ENCODE measurements at regions not wholly inside any gene's neighbourhood (a gene's known extent, or its start where the extent isn't known, plus 50 kb on each side); places are given as distances from the start of the nearest gene placed in this dataset.
"Not testable (repeated sequence)": the region's sequence is repeated elsewhere in the genome, so short reads cannot be mapped to it uniquely, and the experiment has no call there.

GRCh38 chr17:73856556-73856955 is 212.3 kb upstream of the SDK2 start:
- H3K9me3 ChIP-seq (ENCODE audit: low read length) = no peaks in the 10 kb centered on the region
- H3K9me2 ChIP-seq (ENCODE audit: low read depth, low read length) = no peaks in the 10 kb centered on the region
- no peaks in the 10 kb centered on the region for H3K79me2 ChIP-seq (ENCODE audit: insufficient read depth, low read length)
- H4K20me1 ChIP-seq (ENCODE audit: insufficient read depth, low read length) = no peaks in the 10 kb centered on the region
- no peaks in the 10 kb centered on the region for H3K4me1 ChIP-seq (ENCODE audit: insufficient read depth, low read length, severe bottlenecking)
- no peak overlapping the region for H3K9ac ChIP-seq (ENCODE audit: low read length)
- H2AFZ ChIP-seq (ENCODE audit: low read length) = no peak overlapping the region
- no peak overlapping the region for H3K4me2 ChIP-seq (ENCODE audit: low read length)
- H3K27me3 ChIP-seq (ENCODE audit: insufficient read depth, low read length) = no peaks in the 10 kb centered on the region; the same call in 1 of the 2 replicates
- H3K36me3 ChIP-seq (ENCODE audit: insufficient read depth, low read length) = no peaks in the 10 kb centered on the region
- H3F3A ChIP-seq (ENCODE audit: insufficient read depth, low read length) = no peaks in the 10 kb centered on the region
- TF ChIP-seq EZH2 (IDR thresholded peaks at IDR 0.05; ENCODE audit: borderline replicate concordance, low read length) (no peak), CTCF (IDR thresholded peaks at IDR 0.05; ENCODE audit: low read length) (no peak)
- H3K4me3 ChIP-seq (ENCODE audit: low read depth, low read length, poor library complexity, severe bottlenecking) = no peak overlapping the region
- H3K27ac ChIP-seq (ENCODE audit: low read depth, low read length, poor library complexity, severe bottlenecking) = no peak overlapping the region

GRCh38 chr17:73859439-73860008 is 215.3 kb upstream of the SDK2 start:
- not testable (repeated sequence) for H4K20me1 ChIP-seq (ENCODE audit: insufficient read depth, low read length); H3K9ac ChIP-seq (ENCODE audit: low read length); H3F3A ChIP-seq (ENCODE audit: insufficient read depth, low read length); H3K27ac ChIP-seq (ENCODE audit: low read depth, low read length, poor library complexity, severe bottlenecking); H2AFZ ChIP-seq (ENCODE audit: low read length); H3K27me3 ChIP-seq (ENCODE audit: insufficient read depth, low read length); H3K79me2 ChIP-seq (ENCODE audit: insufficient read depth, low read length); H3K4me1 ChIP-seq (ENCODE audit: insufficient read depth, low read length, severe bottlenecking); H3K4me2 ChIP-seq (ENCODE audit: low read length); H3K9me2 ChIP-seq (ENCODE audit: low read depth, low read length); H3K4me3 ChIP-seq (ENCODE audit: low read depth, low read length, poor library complexity, severe bottlenecking); H3K9me3 ChIP-seq (ENCODE audit: low read length); H3K36me3 ChIP-seq (ENCODE audit: insufficient read depth, low read length)

GRCh38 chr17:73861543-73861942 is 217.3 kb upstream of the SDK2 start:
- Histone ChIP-seq H3K79me2 (ENCODE audit: insufficient read depth, low read length) (no peaks in the 10 kb centered on the region), H3K36me3 (ENCODE audit: insufficient read depth, low read length) (no peaks in the 10 kb centered on the region), H4K20me1 (ENCODE audit: insufficient read depth, low read length) (no peaks in the 10 kb centered on the region), H2AFZ (ENCODE audit: low read length) (no peak overlapping the region), H3K4me2 (ENCODE audit: low read length) (no peak overlapping the region), H3K9me2 (ENCODE audit: low read depth, low read length) (no peaks in the 10 kb centered on the region), H3K4me1 (ENCODE audit: insufficient read depth, low read length, severe bottlenecking) (no peaks in the 10 kb centered on the region), H3K27me3 (ENCODE audit: insufficient read depth, low read length) (no peaks in the 10 kb centered on the region), H3K9ac (ENCODE audit: low read length) (no peak overlapping the region), H3K4me3 (ENCODE audit: low read depth, low read length, poor library complexity, severe bottlenecking) (no peak overlapping the region), H3K9me3 (ENCODE audit: low read length) (no peaks in the 10 kb centered on the region), H3K27ac (ENCODE audit: low read depth, low read length, poor library complexity, severe bottlenecking) (no peak overlapping the region), H3F3A (ENCODE audit: insufficient read depth, low read length) (no peaks in the 10 kb centered on the region)
- TF ChIP-seq EZH2 (IDR thresholded peaks at IDR 0.05; ENCODE audit: borderline replicate concordance, low read length) (no peak), CTCF (IDR thresholded peaks at IDR 0.05; ENCODE audit: low read length) (no peak)

GRCh38 chr17:73863761-73864535 is 219.7 kb upstream of the SDK2 start:
- Histone ChIP-seq H3F3A (ENCODE audit: insufficient read depth, low read length) (no peaks in the 10 kb centered on the region), H3K27ac (ENCODE audit: low read depth, low read length, poor library complexity, severe bottlenecking) (no peak overlapping the region), H3K27me3 (ENCODE audit: insufficient read depth, low read length) (no peaks in the 10 kb centered on the region), H3K9me2 (ENCODE audit: low read depth, low read length) (no peaks in the 10 kb centered on the region), H3K36me3 (ENCODE audit: insufficient read depth, low read length) (no peaks in the 10 kb centered on the region), H3K4me3 (ENCODE audit: low read depth, low read length, poor library complexity, severe bottlenecking) (no peak overlapping the region), H3K4me1 (ENCODE audit: insufficient read depth, low read length, severe bottlenecking) (no peaks in the 10 kb centered on the region), H3K9ac (ENCODE audit: low read length) (no peak overlapping the region), H3K9me3 (ENCODE audit: low read length) (no peaks in the 10 kb centered on the region), H3K4me2 (ENCODE audit: low read length) (no peak overlapping the region), H3K79me2 (ENCODE audit: insufficient read depth, low read length) (no peaks in the 10 kb centered on the region), H2AFZ (ENCODE audit: low read length) (no peak overlapping the region), H4K20me1 (ENCODE audit: insufficient read depth, low read length) (no peaks in the 10 kb centered on the region)
- no peak for TF ChIP-seq CTCF (IDR thresholded peaks at IDR 0.05; ENCODE audit: low read length)

Measured in OCI-LY1 (cell line).